IMR-90 (cell line): ENCODE measurements at regions not wholly inside any gene's neighbourhood (a gene's known extent, or its start where the extent isn't known, plus 50 kb on each side); places are given as distances from the start of the nearest gene placed in this dataset.

Source experiments
- ATAC-seq: fragments of 200-7000 bp; cut with Tn5 transposase; 2 replicates; pipeline ENCODE4 v1.9.1; 2020; ENCODE audit warnings: low read depth, mild to moderate bottlenecking, moderate library complexity
- BruUV-seq: library from RNA; stranded (reverse); fragments of 400-500 nt; replicated peaks from 2 replicates; lab custom pipeline; 2021; lab: Mats Ljungman, UMichigan
- CTCF ChIA-PET: fragments of 300-600 bp; formaldehyde crosslinking; extraction: SDS; loops from one replicate; lab custom pipeline; 2021; ENCODE audit warnings: antibody characterized with exemption; lab: Yijun Ruan, JAX
- POLR2A ChIA-PET: fragments of 300-600 bp; sonication (Branson Sonifier 250); formaldehyde crosslinking; loops from one replicate; lab custom pipeline; 2022; ENCODE audit warnings: antibody characterized with exemption; ENCODE audit not compliant: unreplicated experiment; lab: Charles Lee
- DNase-seq: peaks from one replicate; pipeline ENCODE4 v3.0.0; 2013
- H2AFZ ChIP-seq: replicated peaks from 2 replicates; pipeline ENCODE3; 2013; ENCODE audit warnings: low read length, mild to moderate bottlenecking; ENCODE audit not compliant: poor library complexity
- H2AK5ac ChIP-seq: 2 replicates; pipeline ENCODE4 v1.6.1; 2013; ENCODE audit warnings: low read depth, low read length, inconsistent platforms
- H2AK9ac ChIP-seq: replicated peaks from 2 replicates; pipeline ENCODE3; 2013; ENCODE audit warnings: mild to moderate bottlenecking, low read depth, low read length, moderate library complexity; ENCODE audit not compliant: poor library complexity
- H2BK120ac ChIP-seq: 2 replicates; pipeline ENCODE4 v1.6.1; 2013; ENCODE audit warnings: low read depth, low read length, inconsistent platforms
- H2BK15ac ChIP-seq: 3 replicates; pipeline ENCODE4 v1.6.1; 2013; ENCODE audit warnings: low read depth, low read length, inconsistent platforms
- H2BK20ac ChIP-seq: 2 replicates; pipeline ENCODE4 v1.6.1; 2013; ENCODE audit warnings: low read depth, mild to moderate bottlenecking, inconsistent platforms, low read length, moderate library complexity
- H2BK5ac ChIP-seq: 2 replicates; pipeline ENCODE4 v1.6.1; 2013; ENCODE audit warnings: mild to moderate bottlenecking, low read depth, low read length, inconsistent platforms; ENCODE audit not compliant: poor library complexity, severe bottlenecking
- H3K14ac ChIP-seq: replicated peaks from 2 replicates; pipeline ENCODE4 v1.6.1; 2013; ENCODE audit warnings: low read depth, low read length, inconsistent platforms
- H3K18ac ChIP-seq: 2 replicates; pipeline ENCODE4 v1.6.1; 2013; ENCODE audit warnings: low read depth, low read length, control low read depth
- H3K23ac ChIP-seq: 2 replicates; pipeline ENCODE4 v1.6.1; 2013; ENCODE audit warnings: low read depth, low read length, inconsistent platforms
- H3K27ac ChIP-seq: 2 replicates; pipeline ENCODE4 v1.5.1; 2013; ENCODE audit warnings: mild to moderate bottlenecking, control low read depth, low read length; ENCODE audit not compliant: insufficient read depth
- H3K27me3 ChIP-seq: 2 replicates; pipeline ENCODE4 v1.6.1; 2013; ENCODE audit warnings: low read length; ENCODE audit not compliant: control insufficient read depth, insufficient read depth
- H3K36me3 ChIP-seq: 2 replicates; pipeline ENCODE4 v1.6.1; 2013; ENCODE audit warnings: low read length, mixed read lengths; ENCODE audit not compliant: control insufficient read depth, insufficient read depth
- H3K4ac ChIP-seq: 2 replicates; pipeline ENCODE4 v1.6.1; 2013; ENCODE audit warnings: low read depth, low read length, inconsistent platforms
- H3K4me1 ChIP-seq: 2 replicates; pipeline ENCODE4 v1.6.1; 2013; ENCODE audit warnings: low read length, mixed read lengths; ENCODE audit not compliant: control insufficient read depth, insufficient read depth
- H3K4me2 ChIP-seq: 2 replicates; pipeline ENCODE4 v1.6.1; 2013; ENCODE audit warnings: low read depth, mild to moderate bottlenecking, control low read depth, low read length, moderate library complexity
- H3K4me3 ChIP-seq: 2 replicates; pipeline ENCODE4 v1.5.1; 2013; ENCODE audit warnings: low read depth, mild to moderate bottlenecking, control low read depth, low read length, moderate library complexity; ENCODE audit not compliant: insufficient read depth
- H3K56ac ChIP-seq: 2 replicates; pipeline ENCODE4 v1.6.1; 2013; ENCODE audit warnings: low read length, inconsistent platforms; ENCODE audit not compliant: insufficient read depth; ENCODE audit errors: extremely low read depth
- H3K79me1 ChIP-seq, 2 experiments: 2 replicates each; pipeline ENCODE4 v1.6.1; 2013; ENCODE audit warnings: low read length in 2 of 2, inconsistent platforms in 1 of 2, low read depth in 1 of 2
- H3K9ac ChIP-seq: 2 replicates; pipeline ENCODE4 v1.6.1; 2013; ENCODE audit warnings: low read depth, low read length, control low read depth
- H3K9me1 ChIP-seq: 2 replicates; pipeline ENCODE4 v1.6.1; 2013; ENCODE audit warnings: low read length, inconsistent platforms; ENCODE audit not compliant: insufficient read depth
- H3K9me3 ChIP-seq: 2 replicates; pipeline ENCODE4 v1.6.1; 2013; ENCODE audit warnings: low read length; ENCODE audit not compliant: control insufficient read depth, insufficient read depth
- H4K20me1 ChIP-seq: 2 replicates; pipeline ENCODE4 v1.6.1; 2013; ENCODE audit warnings: low read length, inconsistent platforms; ENCODE audit not compliant: insufficient read depth
- H4K5ac ChIP-seq: 2 replicates; pipeline ENCODE4 v1.6.1; 2013; ENCODE audit warnings: mild to moderate bottlenecking, low read depth, low read length, control low read depth
- H4K8ac ChIP-seq, 2 experiments: 2 replicates each; pipeline ENCODE4 v1.6.1; 2013; ENCODE audit warnings: low read depth in 2 of 2, low read length in 2 of 2, control low read depth in 1 of 2, inconsistent platforms in 1 of 2
- H4K91ac ChIP-seq: 2 replicates; pipeline ENCODE4 v1.6.1; 2013; ENCODE audit warnings: low read depth, low read length, inconsistent platforms; ENCODE audit not compliant: insufficient read depth
- CHD1 ChIP-seq: IDR thresholded peaks from 2 replicates; pipeline ENCODE4 v1.6.1; 2012; ENCODE audit warnings: low read depth, low read length, improper control_type of control experiment
- ELK1 ChIP-seq: fragments of 150-350 bp; IDR thresholded peaks from 2 replicates; pipeline ENCODE4 v1.6.1; 2016; ENCODE audit warnings: low read depth, mild to moderate bottlenecking, low read length, moderate library complexity, borderline replicate concordance
- MAZ ChIP-seq: IDR thresholded peaks from 2 replicates; pipeline ENCODE4 v1.6.1; 2012; ENCODE audit warnings: low read depth, mild to moderate bottlenecking, low read length, improper control_type of control experiment, moderate library complexity, borderline replicate concordance
- dilution Hi-C: fragments of 300-500 bp; cut with HindIII; formaldehyde crosslinking; loops from one replicate; pipeline ENCODE4 v1.14.3; 2018; ENCODE audit warnings: low sequenced_read_pairs; ENCODE audit not compliant: unreplicated experiment
- in situ Hi-C: fragments of 300-500 bp; cut with MboI; formaldehyde crosslinking; loops from 3 replicates; pipeline ENCODE4 v1.14.3; 2019; ENCODE audit warnings: low sequenced_read_pairs, inconsistent platforms, mixed read lengths
- intact Hi-C: fragments of 100-400 bp; cut with micrococcal nuclease; formaldehyde crosslinking; loops from 2 replicates; pipeline ENCODE4 v1.10.0; 2022

DNA sequence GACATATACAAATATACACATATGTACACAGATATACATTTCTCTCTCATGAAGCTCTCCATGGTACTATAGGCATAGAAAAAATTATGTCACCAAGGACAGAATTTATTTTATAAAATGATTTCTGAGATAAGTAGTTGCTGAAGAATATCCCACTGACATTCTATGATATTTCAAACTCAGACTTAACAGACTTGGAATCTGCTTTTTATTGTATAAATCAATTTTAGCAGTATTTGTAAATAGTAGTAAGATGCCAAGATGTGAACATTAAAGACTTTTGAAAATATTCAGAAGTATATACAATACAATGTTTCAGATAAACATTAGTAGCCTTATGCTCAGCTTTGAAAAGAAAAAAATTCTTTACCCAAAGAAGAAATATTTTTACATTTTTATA is 107.4 kb upstream of the ARGLU1 start:
- Histone ChIP-seq H3K4ac (no peak overlapping the region), H4K8ac (no peak overlapping the region), H2BK20ac (no peak overlapping the region), H3K36me3 (no peaks in the 10 kb centered on the region), H3K23ac (no peak overlapping the region), H2AK5ac (no peak overlapping the region), H3K9me1 (no peaks in the 10 kb centered on the region), H3K14ac (no peak overlapping the region), H4K20me1 (no peaks in the 10 kb centered on the region), H3K4me1 (no peaks in the 10 kb centered on the region), H3K9ac (no peak overlapping the region), H4K91ac (no peak overlapping the region), H3K27me3 (no peaks in the 10 kb centered on the region), H3K18ac (no peak overlapping the region), H4K5ac (no peak overlapping the region), H3K9me3 (no peaks in the 10 kb centered on the region), H2BK15ac (no peak overlapping the region), H3K27ac (no peak overlapping the region), H2AK9ac (no peak overlapping the region), H2BK120ac (no peak overlapping the region), H2AFZ (no peak overlapping the region), H3K56ac (no peak overlapping the region), H2BK5ac (no peak overlapping the region), H3K79me1 (no peaks in the 10 kb centered on the region), H3K4me2 (no peak overlapping the region), H3K4me3 (no peak overlapping the region)
- dilution Hi-C loops, result no loop called here
- ATAC-seq, result no peak
- no peak for DNase-seq
- intact Hi-C loops, result no loop called here
- TF ChIP-seq MAZ, result no peak
- TF ChIP-seq ELK1, result no peak
- TF ChIP-seq CHD1, result no peak
- no TSS peak for BruUV-seq
- ChIA-PET POLR2A (no interaction called here), CTCF (no interaction called here)
- in situ Hi-C loops, result no loop called here
